Activated naive CD4-positive, alpha-beta T cell treated with anti-CD3 and anti-CD28 coated beads, Interleukin-2, amount 50 U/mL, for 72 hours (primary cell): ENCODE measurements at regions not wholly inside any gene's neighbourhood (a gene's known extent, or its start where the extent isn't known, plus 50 kb on each side); places are given as distances from the start of the nearest gene placed in this dataset.

Experiments used
- ATAC-seq, 2 donors: fragments of 150-1000 bp; cut with Tn5 transposase; 2 replicates each; pipeline ENCODE4 v1.10.0; 2021; ENCODE audit warnings: mild to moderate bottlenecking in 2 of 2, moderate library complexity in 2 of 2
- DNase-seq, 2 donors: peaks; one replicate each; pipeline ENCODE4 v3.0.0; 2021 to 2022; ENCODE audit warnings: low spot score in 2 of 2
- H3K27ac Mint-ChIP-seq, 2 donors: one replicate each; pipeline ENCODE4 v1.8.0; 2022; ENCODE audit warnings: mild to moderate bottlenecking in 2 of 2, mixed read lengths in 2 of 2
- H3K36me3 Mint-ChIP-seq, 2 donors: one replicate each; pipeline ENCODE4 v1.8.0; 2022; ENCODE audit warnings: mixed read lengths in 2 of 2
- H3K9me3 Mint-ChIP-seq, 2 donors: one replicate each; pipeline ENCODE4 v1.8.0; 2022; ENCODE audit warnings: mixed read lengths in 2 of 2

DNA sequence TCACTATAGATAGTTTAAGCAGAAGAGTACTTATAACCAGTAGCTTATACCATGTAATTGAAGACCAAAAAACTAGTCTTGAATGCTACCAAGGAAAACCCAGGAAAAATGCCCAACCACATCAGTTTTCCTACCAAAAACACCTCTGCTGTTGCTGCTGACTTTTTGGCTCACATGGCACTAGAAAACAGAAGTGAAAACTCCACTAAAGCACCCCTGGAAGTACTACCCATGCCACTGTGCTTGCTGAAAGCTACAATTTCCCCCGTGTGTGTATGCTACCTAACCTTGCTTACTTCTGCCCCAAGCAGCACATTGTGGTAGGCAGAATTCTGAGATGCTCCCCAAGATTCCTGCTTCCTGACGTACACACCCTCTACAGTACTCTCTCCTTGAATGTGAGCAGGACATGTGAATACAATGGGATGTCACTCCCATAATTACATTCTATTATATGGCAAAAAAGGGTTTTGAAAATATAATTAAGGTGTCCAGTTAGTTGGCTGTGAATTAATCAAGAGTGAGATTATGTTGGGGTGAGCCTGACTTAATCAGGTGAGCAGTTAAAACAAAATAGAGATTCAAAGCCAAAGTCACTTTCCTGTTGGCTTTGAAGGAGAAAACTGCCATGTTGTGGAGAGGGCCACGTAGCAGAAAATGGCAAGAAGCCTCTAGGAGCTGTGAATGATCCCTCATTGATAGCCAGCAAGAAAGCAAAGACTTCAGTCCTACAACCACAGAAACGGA lies 209.8 kb upstream of the MARCKS start:
- ATAC-seq (no peak), DNase-seq (no peak)
- Mint-ChIP-seq H3K9me3 (no peaks in the 10 kb centered on the region), H3K27ac (peak overlapping the region in 1 of 2 donors; percentile 72), H3K36me3 (no peaks in the 10 kb centered on the region)

DNA sequence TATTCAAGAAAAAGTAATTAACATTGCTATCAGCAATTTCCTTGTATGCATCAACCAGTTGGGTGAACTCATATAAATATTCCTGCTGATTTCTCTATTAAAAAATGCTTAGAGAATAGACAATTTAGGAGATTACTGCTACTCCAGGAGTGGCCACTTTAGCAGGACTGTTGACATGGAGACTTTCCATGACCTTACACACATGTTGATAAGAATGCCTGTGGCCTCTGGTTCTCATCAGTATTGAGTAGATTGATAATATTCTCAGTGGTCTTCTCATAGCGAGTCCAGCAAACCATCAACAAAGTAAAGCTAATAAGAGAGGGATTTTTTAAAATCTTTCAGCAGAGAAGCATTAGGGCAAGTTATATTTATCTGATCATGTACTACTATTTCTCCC lies 208.4 kb upstream of the MARCKS start:
- Mint-ChIP-seq H3K36me3 (no peaks in the 10 kb centered on the region), H3K27ac (no peak overlapping the region), H3K9me3 (no peaks in the 10 kb centered on the region)
- DNase-seq (no peak), ATAC-seq (no peak)

- ATAC-seq (no peak), DNase-seq (no peak)
- Mint-ChIP-seq H3K36me3 (no peaks in the 10 kb centered on the region), H3K9me3 (no peaks in the 10 kb centered on the region), H3K27ac (no peak overlapping the region)
Measured at GRCh38 chr6:113649276-113649675, 207.9 kb upstream of the MARCKS start.

- Mint-ChIP-seq H3K9me3 (no peaks in the 10 kb centered on the region), H3K36me3 (no peaks in the 10 kb centered on the region), H3K27ac (no peak overlapping the region)
- ATAC-seq (no peak), DNase-seq (no peak)
Measured at GRCh38 chr6:113649880-113650609, 207.1 kb upstream of the MARCKS start.

GRCh38 chr6:113650610-113650979 lies 206.6 kb upstream of the MARCKS start:
- ATAC-seq (no peak), DNase-seq (no peak)
- no peak overlapping the region for H3K27ac Mint-ChIP-seq
- no peaks in the 10 kb centered on the region for H3K9me3 Mint-ChIP-seq
- no peaks in the 10 kb centered on the region for H3K36me3 Mint-ChIP-seq

- ATAC-seq (no peak), DNase-seq (no peak)
- peak overlapping the region in 1 of 2 donors; percentile 72 for H3K27ac Mint-ChIP-seq
- no peaks in the 10 kb centered on the region for H3K36me3 Mint-ChIP-seq
- H3K9me3 Mint-ChIP-seq, result no peaks in the 10 kb centered on the region
Measured at GRCh38 chr6:113651120-113651519, 206.0 kb upstream of the MARCKS start.

DNA sequence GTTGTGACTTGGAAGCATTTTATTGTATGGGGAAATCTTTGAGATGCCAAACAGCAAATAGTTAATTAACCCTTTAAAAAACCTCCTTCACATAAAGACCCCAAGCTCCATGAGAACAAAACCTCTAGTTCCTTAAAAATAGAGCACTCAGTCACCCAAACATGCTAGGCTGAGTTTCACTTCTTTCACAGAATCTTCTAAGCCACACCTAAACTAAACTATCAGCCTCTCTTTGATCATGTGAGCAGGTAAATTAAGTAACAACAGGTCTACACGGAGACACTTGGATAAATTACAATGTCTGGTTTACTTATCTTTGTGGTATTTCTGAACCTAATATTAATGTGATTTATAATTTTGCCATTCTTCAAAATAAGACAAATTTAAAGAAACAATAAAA lies 205.2 kb upstream of the MARCKS start:
- Mint-ChIP-seq H3K27ac (no peak overlapping the region), H3K9me3 (no peaks in the 10 kb centered on the region), H3K36me3 (no peaks in the 10 kb centered on the region)
- DNase-seq (no peak), ATAC-seq (no peak)

DNA sequence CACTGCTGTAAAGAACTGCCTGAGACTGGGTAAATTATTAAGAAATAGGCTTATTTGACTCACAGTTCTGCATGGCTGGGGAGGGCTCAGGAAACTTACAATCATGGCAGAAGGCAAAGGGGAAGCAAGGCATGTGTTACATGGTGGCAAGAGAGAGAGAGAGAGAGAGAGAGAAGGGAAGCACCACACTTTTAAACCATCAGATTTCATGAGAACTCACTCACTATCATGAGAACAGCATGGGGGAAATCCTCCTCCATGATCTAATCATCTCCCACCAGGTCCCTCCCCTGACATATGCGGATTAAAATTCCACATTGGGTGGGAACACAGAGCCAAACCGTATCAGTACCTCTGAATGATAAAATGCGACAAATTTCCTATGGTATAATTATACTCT lies 203.9 kb upstream of the MARCKS start:
- Mint-ChIP-seq H3K27ac (no peak overlapping the region), H3K9me3 (no peaks in the 10 kb centered on the region), H3K36me3 (no peaks in the 10 kb centered on the region)
- ATAC-seq, result no peak
- no peak for DNase-seq

- DNase-seq, result no peak
- no peak for ATAC-seq
- Mint-ChIP-seq H3K27ac (no peak overlapping the region), H3K9me3 (no peaks in the 10 kb centered on the region), H3K36me3 (no peaks in the 10 kb centered on the region)
Measured at GRCh38 chr6:113654396-113654795, 202.7 kb upstream of the MARCKS start.

DNA sequence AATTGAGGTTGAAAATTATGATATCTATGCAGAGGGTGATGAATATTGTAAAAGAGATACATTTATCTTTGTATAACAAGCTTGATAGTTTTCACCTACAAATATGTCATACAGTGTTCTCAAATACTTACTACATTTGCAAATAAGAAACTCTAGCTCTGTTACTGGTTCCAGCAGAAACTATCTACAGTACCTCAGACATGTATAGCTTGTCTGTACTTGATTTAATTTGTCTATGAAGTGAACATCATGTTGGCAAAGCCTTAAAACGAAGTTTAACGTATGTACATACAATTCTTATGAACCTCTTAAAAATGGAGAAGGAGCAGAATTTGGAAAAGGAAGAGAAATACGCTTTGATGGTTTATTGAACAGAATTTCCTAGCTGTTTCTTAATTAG lies 201.4 kb upstream of the MARCKS start:
- ATAC-seq, result no peak
- H3K36me3 Mint-ChIP-seq, result no peaks in the 10 kb centered on the region

GRCh38 chr6:113659762-113660404 lies 197.3 kb upstream of the MARCKS start:
- DNase-seq, result no peak
- no peaks in the 10 kb centered on the region for H3K9me3 Mint-ChIP-seq

More for the DNA sequence above, 201.4 kb upstream of the MARCKS start:
- Mint-ChIP-seq H3K9me3 (no peaks in the 10 kb centered on the region), H3K27ac (no peak overlapping the region)
- no peak for DNase-seq

GRCh38 chr6:113660819-113661218 lies 196.3 kb upstream of the MARCKS start:
- no peak overlapping the region for H3K27ac Mint-ChIP-seq
- no peaks in the 10 kb centered on the region for H3K36me3 Mint-ChIP-seq
- H3K9me3 Mint-ChIP-seq, result no peaks in the 10 kb centered on the region
- ATAC-seq (no peak), DNase-seq (no peak)

More at GRCh38 chr6:113659762-113660404, 197.3 kb upstream of the MARCKS start:
- no peak for ATAC-seq
- Mint-ChIP-seq H3K27ac (no peak overlapping the region), H3K36me3 (no peaks in the 10 kb centered on the region)

- Mint-ChIP-seq H3K9me3 (no peaks in the 10 kb centered on the region), H3K27ac (no peak overlapping the region), H3K36me3 (no peaks in the 10 kb centered on the region)
- DNase-seq (no peak), ATAC-seq (no peak)
Measured at GRCh38 chr6:113662093-113662665, 195.0 kb upstream of the MARCKS start.

GRCh38 chr6:113662688-113663333 lies 194.3 kb upstream of the MARCKS start:
- no peak for ATAC-seq

GRCh38 chr6:113664909-113665308 lies 192.2 kb upstream of the MARCKS start:
- H3K9me3 Mint-ChIP-seq, result no peaks in the 10 kb centered on the region
- DNase-seq (no peak), ATAC-seq (no peak)
- H3K36me3 Mint-ChIP-seq, result no peaks in the 10 kb centered on the region
- no peak overlapping the region for H3K27ac Mint-ChIP-seq

More at GRCh38 chr6:113662688-113663333, 194.3 kb upstream of the MARCKS start:
- no peaks in the 10 kb centered on the region for H3K9me3 Mint-ChIP-seq
- H3K27ac Mint-ChIP-seq, result no peak overlapping the region
- DNase-seq, result no peak
- H3K36me3 Mint-ChIP-seq, result no peaks in the 10 kb centered on the region

DNA sequence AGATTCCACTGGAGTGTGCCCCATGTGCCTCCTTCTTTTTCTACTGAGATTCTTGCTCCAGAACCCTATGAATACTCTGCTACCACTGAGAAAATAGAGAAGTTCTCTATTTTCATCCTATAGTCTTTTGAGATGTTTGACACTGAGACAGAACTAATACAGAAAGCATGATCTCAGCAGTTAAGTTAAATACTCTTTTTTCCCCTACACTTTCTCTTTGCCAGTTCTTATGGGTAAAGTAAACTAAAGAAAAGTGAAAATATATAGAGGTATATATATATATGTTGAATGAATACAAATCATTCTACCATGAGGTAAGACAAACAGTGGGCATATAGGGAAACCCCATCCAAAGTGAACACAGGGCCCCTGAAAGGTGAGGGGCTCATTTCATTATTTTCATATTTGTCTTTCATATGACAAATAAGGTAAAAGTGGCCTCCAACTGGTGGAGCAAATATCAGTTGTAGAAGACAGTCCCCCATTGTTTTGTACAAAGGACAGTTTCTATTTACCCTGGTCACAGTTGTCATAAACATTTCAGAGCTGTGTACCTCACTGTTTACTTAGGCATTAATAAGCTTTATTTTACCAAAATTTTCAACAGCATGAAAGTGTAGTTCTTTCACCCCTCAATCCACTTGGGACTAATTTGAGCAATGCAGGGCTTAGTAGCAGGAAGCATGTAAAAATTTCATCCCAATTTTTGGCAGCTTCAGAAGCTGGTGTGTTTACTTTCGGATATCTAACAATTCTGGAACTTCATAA lies 188.3 kb upstream of the MARCKS start:
- DNase-seq (no peak), ATAC-seq (no peak)
- Mint-ChIP-seq H3K9me3 (no peaks in the 10 kb centered on the region), H3K36me3 (no peaks in the 10 kb centered on the region), H3K27ac (no peak overlapping the region)
